GM19351 (cell line): ENCODE measurements at regions not wholly inside any gene's neighbourhood (a gene's known extent, or its start where the extent isn't known, plus 50 kb on each side); places are given as distances from the start of the nearest gene placed in this dataset.
"Not testable (repeated sequence)": the region's sequence is repeated elsewhere in the genome, so short reads cannot be mapped to it uniquely, and the experiment has no call there.

Source experiments
- ATAC-seq: cut with Tn5 transposase; IDR thresholded peaks from one replicate; pipeline ENCODE4 v1.9.1; 2021; ENCODE audit warnings: mild to moderate bottlenecking, moderate library complexity; ENCODE audit not compliant: unreplicated experiment

DNA sequence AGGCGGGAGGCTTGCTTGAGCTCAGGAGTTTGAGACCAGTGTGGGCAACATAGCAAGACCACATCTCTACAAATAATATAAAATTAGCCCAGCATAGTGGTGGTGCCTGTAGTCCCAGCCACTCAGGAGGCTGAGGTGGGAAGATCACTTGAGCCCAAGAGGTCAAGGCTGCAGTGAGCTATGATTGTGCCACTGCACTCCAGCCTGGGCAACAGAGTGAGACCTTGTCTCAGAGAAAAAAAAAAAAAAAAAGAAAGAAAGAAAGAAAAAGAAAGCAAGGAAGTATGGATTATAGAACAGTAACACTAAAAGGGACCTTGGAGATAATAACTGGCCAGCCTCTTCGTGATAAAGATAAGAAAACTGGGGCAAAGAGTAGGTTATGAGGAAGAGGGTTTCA is 130.4 kb downstream of the PLCE1 start:
- not testable (repeated sequence) for ATAC-seq

DNA sequence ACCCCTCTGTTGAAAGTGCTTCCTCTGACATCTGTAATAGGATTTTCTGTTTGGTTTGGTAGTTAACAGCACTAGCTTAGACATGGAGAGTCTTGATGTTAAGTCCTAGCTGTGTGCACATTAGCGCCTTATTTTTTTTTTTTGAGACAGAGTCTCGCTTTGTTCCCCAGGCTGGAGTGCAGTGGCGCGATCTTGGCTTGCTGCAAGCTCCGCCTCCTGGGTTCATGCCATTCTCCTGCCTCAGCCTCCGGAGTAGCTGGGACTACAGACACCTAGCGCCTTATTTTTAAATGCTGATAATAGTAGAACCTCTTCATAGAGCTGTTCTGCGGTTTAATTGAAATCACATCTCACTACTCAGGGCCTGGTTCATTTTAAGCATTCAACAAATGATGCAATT is 131.5 kb downstream of the PLCE1 start:
- not testable (repeated sequence) for ATAC-seq

DNA sequence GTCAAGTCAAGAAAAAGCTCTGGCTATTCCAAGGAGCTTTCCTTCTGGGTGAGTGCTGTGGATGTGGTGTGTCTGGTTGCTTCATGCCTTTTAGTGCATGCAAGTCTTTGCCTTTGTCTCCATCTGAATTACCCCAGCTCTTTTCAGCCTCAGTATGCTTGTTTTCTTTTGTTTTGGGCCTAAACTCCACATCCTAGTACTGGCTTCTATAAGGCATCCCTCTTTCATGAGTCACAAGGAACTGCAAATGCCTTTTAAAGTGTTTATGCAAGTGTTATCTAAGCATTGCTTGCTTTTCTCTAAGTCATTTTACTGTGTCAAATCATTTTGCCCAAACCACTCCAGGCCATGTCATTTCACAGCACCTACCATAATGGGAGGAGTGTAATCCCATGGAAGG is 132.1 kb downstream of the PLCE1 start:
- ATAC-seq, result no peak

DNA sequence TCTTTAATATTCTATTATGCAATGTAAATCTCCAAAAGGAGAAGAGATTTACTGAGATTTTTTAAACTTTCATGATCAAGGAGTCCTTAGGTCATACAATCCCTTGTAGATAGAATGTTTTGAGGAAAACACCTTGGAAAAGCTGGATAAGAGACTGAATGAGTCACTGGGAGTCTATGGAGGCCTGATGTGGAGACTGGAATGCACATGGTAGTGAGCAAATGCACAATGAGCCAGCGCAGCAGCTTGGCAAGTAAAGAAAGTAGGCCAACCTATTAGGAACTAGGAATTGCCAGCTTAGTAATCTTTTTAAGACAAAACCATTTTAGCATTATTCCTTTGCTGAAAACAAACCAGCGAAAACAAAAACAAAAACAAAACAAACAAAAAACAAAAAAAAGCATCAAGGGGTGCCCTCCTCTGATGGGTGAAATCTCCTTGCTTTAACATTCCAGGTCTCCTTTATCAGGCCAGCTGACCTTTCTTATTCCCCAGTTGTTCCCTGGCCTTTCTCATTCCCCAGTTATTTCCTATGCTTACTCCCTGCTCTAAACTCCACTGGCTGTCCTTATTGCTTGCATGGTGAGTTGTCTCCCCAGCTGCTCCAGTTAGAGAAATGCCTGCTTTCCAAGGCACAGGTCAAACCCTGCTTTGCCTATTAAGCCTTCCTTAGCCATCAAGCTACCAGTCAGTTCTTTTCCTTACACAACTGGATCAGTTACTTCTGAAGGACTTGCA is 135.8 kb downstream of the PLCE1 start:
- no peak for ATAC-seq

DNA sequence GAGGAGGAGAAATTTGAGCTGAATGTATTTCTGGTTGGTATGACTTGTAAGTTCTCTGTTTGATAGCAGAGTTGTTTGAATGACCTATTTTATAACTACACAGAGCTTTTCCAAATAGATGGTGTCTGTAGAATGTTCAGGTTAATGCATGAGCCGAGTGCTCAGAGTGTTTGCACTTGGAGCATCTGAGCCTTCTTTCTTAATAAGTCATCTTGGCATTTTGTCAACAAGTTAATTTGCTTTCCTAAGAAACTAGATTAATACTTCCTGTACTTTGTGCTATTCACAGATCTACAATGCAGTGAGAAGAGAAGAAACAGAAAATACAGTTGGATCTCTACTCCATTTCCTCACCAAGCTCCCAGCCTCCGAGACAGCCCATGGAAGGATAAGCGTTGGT is 138.2 kb downstream of the PLCE1 start:
- no peak for ATAC-seq

DNA sequence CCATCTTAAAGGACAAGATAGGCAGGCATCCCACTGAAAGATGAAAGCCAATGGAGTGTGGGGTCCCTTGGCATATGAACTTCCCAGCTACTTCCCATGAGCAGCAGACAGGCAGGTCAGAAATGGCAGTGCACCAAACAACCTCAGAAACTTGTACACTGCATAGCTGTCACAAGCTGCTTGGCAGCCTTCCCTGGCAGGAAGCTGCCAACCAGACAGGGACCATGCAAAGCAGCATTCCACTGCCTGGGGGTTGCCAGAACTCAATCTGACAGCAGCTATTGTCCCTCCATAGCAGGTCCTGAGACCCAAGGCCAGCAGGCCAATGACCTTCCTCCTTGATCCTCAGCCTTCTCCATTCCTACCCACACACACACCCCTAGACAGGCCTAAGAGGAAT is 139.5 kb downstream of the PLCE1 start:
- no peak for ATAC-seq

DNA sequence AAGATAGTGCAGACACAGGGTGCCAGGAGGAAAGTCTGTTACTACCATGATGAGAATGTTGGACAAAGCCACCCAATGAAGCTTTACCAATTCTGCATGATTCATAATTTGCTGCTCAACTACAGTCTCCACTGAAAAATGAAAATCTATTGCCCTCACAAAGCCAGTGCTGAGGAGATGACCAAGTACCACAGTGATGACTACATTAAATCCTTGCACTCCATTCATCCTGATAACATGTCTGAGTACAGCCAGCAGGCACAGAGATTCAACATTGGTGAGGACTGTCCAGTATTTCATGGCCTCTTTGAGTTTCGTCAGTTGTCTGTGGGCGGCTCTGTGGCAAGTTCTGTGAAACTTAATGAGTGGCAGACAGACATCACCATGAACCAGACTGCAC is 144.0 kb downstream of the PLCE1 start:
- ATAC-seq, result no peak

DNA sequence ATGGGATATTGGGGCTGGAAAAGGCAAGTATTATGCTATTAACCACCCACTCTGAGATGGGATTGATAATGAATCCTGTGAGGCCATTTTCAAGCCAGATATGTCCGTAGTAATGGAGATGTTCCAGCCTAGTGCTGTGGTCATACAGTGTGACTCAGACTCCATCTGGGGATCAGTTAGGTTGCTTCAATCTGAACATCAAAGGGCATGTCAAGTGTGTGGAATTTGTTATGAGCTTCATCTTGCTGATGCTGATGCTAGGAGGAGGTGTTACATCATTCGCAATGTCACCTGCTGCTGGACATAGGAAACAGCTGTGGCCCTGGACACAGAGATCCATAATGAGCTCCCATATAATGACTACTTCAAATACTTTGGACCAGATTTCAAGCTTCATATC is 144.7 kb downstream of the PLCE1 start:
- ATAC-seq, result no peak

DNA sequence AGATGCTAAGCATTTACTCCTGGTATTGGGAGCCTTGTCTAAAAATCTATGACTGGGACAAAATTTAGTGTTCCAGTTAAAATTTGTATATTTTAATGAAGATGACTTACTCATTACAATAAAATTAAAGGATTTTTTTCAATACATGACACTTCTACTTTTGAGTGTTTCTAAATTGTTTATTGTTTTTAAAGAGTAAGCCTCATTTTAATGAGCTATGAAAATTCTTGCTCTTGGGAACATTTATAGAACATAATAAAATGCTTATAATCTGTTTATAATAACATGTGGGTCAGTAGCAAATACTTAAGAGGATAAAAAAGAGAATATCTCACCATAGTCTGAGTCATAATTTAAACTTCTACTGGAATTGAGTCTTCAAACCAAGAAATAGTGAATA is 149.5 kb downstream of the PLCE1 start:
- no peak for ATAC-seq

DNA sequence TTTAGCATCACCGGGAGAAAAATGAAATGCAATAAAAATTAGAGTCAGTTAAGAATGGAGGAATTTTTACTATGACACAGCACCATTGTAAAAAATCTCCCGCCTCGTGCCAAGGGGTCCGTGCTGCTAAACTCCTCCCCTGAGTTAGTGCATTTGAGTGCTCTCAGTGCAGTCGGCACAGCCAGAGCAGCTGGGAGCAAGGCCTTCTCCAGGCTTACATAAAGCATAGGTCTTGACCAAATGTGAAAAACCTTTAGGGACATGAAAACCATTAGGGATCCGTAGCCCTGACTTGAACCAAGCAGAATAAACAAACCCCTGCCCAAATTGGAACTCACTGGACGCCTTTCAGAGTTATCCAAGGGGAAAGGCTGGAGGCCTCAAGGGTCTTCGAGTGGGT is 152.6 kb downstream of the PLCE1 start:
- ATAC-seq, result no peak

DNA sequence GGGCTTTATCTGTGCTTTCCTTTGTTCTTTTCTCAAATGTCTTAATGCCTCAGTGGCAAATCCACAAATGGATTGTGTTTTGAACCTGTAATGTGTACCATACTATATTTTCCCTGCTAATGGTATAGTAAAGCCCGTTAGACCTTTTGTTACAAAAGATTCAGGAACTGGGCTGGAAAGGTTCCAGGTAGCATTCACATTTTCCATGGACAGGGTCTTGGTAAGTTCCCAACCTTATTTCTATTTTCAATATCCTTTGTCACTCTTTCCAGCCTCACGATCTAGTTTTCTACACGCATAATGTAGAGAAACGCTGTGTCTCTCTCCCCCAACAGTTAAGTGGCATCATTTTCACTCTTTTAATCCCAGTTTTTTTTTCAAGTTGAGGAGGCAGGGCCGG is 153.0 kb downstream of the PLCE1 start:
- no peak for ATAC-seq

DNA sequence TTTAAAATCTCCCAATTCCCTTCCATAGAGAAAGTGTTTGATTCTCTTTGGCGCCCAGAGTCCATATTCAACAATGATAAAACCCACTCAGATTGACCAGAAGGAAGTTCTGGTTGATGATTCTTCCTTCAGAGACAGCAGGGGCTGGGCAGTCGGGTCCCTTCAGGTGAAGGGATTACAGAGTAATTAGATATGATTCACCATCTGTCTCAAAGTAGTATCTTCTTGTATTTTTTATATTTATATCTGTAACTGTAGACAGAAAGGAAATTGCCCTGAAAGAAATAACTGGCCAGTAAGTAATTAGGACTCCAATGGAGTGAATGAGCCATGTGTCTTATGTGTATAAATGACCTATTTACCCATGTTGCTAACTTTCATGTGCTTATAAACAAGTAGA is 156.0 kb downstream of the PLCE1 start:
- ATAC-seq, result no peak

DNA sequence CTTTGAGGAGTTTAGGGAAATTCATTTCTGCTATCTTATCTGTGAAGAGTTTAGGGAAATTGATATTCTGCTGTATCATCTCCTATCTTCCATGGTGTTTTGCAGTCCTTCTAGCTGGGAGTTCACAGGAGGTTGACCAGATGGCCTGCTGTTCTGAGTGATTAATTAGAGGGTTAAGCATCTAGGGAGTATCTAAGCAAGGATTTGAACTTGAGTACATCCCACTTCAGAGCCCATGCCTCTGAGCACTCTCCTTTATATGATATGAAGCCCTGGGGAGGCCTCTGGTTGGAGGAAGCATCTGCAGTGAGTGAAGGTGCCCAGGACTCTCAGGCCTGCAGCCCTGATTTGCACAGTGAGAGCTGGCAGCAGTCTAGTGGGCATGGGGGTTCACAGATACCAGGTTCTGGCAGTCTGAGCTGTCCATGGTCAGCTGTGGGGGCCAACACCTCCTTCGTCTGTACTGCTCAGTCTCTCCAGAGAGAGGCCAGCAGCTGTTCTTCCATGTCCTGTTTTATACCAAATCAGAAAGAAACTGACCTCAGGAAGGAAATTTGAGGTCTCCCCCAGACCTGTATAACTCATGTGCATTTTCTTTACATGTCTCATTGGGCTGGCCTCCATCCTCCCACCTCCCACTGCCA is 156.9 kb downstream of the PLCE1 start:
- no peak for ATAC-seq

DNA sequence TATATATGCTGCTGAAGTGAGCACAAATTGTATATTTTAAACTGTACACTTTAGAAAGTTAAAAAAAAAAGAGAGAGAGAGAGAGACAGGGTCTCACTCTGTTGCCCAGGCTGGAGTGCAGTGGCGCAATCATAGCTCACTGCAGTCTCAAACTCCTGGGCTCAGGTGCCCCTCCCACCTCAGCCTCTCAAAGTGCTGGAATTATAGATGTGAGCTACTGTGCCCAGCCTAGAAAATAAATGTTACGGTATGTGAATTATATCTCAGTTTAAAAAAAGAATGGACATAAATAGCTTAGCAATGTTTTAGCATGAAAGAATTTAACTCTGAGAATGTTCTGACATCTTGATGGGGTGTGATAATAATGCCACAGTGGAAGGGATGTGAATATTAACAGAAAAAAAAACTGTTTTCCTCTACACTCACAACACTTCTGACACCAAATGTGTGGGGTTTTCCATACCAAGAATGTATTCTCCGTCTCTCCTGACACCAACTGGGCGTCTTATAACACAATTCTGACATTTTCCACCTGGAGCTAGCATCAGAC is 162.1 kb downstream of the PLCE1 start:
- ATAC-seq, result no peak

DNA sequence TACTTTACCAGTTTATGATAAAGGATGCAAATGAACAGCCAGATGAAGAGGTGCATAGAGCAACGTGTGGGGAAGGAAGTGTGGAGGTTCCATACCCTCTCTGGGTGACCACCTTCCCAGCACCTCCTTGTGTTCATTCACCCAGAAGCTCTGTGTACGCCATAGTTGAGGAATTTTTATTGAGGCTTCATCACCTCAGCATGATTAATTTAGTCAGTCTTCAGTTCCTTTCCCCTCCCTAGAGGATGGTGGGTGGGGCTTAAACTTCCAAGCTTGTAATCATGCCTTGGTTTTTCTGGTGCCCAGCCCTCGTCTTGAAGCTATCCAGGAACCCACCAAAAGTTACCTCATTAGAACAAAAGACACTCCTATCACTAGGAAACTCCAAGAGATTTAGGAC is 162.7 kb downstream of the PLCE1 start:
- ATAC-seq, result no peak

DNA sequence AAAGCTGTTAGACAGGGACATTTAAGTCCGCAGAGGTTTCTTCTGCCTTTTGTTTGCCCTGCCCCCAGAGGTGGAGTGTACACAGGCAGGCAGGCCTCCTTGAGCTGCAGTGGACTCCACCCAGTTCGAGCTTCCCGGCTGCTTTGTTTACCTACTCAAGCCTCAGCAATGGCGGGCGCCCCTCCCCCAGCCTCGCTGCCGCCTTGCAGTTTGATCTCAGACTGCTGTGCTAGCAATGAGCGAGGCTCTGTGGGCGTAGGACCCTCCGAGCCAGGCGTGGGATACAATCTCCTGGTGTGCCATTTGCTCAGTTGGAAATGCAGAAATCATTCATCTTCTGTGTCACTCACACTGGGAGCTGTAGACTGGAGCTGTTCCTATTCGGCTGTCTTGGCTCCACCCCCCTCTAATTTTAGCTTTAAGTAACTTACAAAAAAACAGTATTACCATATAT is 171.5 kb downstream of the PLCE1 start:
- ATAC-seq, result not testable (repeated sequence)

DNA sequence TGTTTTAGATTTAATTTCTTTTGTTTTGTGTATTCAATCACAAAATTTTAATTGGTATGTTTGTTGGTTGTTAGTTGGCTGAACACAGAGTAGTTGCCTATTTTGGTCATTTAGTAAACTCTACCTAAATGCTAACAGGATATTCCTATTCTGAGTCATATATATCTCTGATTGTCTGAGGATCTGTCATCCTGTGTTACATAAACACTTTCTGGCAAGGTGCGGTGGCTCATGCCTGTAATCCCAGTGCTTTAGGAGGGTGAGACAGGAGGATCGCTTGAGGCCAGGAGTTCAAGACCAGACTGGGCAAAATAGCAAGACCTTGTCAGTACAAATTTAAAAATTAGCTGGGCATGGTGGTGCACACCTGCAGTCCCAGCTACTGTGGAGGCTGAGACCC is 178.6 kb downstream of the PLCE1 start:
- ATAC-seq, result no peak

DNA sequence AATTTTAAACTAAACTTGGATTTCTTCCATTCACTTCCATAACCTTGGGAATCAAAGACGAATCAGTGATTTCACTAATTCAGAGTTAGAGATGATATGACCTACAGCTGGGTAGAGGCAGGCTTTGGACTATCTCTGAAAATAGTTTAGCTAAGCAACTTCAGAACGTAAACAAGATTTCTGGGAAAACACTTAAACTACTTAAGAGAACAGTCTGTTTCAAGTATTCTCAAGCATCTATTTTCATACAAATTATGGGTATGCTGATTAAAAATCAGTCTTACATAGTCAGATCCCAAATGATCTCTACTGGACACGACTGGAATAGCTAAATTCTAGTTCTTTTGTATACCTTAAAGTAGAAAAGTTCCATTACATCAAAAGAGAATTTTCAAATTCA is 179.9 kb downstream of the PLCE1 start:
- ATAC-seq, result no peak

DNA sequence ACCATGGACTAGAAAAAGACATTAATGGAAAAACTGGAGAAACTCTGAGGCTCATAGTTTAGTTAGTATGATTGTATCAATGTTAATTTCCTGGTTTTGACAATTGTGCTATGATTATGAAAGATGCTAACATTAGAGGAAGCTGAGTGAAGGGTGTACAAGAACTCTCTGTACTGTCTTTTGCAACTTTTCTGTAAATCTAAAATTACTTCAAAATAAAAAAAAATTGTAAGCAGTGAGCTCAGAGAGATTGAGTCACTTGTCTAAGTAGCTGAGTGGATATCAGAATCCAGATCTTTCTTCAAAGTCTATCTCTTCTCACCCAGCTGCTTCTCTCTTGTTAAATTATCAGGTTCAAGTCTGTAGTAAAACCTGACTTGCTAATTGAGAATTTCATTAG is 181.1 kb downstream of the PLCE1 start:
- ATAC-seq, result no peak

DNA sequence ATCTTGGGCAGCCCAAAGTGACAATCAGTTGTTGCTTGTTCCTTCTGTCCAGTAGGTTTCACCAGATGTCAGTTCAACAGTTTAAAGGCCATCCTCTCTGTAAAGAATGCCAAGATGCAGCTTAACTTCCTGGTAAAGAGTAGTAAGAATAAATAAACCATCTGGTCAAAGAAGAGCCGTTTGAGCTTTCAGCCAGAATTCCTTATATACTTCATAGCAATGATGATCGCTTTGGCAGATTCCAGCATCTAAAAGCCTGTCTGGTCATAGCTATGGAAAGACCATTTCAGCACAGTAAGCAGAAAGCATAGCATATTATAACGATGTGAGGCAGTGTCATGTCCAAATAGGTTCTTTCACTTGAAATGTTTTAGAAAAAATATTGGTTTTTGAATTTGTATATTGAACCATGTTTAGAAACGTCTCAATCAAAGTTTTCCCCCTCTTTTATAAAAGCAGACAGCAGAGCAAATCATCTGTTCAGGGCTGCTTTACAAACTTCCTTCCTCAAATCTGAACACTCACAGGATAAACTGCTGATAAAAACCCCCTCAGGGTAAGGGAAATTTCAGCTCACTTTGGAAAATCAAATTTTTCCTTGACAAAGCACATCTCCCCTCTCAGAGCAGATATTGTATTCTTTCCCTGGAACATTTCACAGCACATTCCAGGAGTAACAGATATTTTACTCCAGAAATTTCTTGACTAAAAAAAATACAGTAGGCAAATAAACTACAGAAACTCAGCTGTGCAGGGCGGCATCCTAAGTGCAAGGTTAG is 184.1 kb downstream of the NOC3L start:
- ATAC-seq, result no peak

DNA sequence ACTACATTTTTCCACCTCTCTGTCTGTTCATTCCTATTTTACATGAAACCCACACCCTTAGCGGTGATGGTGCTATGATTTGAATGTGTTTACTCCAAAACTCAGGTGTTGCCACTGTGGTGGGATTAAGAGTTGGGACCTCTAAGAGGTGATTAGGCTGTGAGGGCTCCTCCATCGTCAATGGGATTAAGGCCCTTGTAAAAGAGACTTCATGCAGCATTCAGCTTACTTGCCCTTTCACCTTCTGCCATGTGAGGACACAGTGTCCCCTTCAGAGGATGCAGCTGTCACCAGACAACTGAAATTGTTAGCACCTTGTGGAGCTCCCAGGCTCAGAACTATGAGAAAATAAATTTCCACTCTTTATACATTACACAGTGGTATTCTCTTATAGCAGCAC is 182.2 kb downstream of the NOC3L start:
- no peak for ATAC-seq
